GM18870 (cell line): ENCODE measurements at regions not wholly inside any gene's neighbourhood (a gene's known extent, or its start where the extent isn't known, plus 50 kb on each side); places are given as distances from the start of the nearest gene placed in this dataset.
"Not testable (repeated sequence)": the region's sequence is repeated elsewhere in the genome, so short reads cannot be mapped to it uniquely, and the experiment has no call there.

Experiments used
- ATAC-seq: cut with Tn5 transposase; IDR thresholded peaks from one replicate; pipeline ENCODE4 v1.9.1; 2021; ENCODE audit warnings: moderate library complexity; ENCODE audit not compliant: unreplicated experiment

GRCh38 chr10:9848278-9848677 lies 1169.4 kb upstream of the CELF2 start:
- no peak for ATAC-seq

- no peak for ATAC-seq
These were observed 1168.7 kb upstream of the CELF2 start for GRCh38 chr10:9848981-9849380.

DNA sequence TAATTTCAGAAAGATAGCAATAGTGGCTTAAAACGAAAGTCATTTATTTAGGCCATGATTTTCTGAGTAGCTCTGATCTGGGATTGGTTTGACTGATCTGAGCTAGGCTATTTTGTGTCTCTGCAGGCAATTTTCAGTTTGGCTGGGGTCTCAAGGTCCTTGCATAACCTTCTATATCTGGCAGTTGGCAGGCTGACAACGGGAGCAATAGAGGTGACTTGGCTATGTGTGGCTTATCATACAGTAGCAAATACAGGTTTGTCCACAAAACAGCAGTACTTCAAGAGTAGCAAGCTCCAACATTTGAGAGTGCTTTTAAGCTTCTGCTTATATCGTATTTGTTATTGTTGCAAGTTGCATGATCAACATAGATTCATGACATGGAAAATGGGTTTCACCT lies 1167.3 kb upstream of the CELF2 start:
- no peak for ATAC-seq

- ATAC-seq, result no peak
These were observed 1165.9 kb upstream of the CELF2 start for GRCh38 chr10:9851808-9852207.

DNA sequence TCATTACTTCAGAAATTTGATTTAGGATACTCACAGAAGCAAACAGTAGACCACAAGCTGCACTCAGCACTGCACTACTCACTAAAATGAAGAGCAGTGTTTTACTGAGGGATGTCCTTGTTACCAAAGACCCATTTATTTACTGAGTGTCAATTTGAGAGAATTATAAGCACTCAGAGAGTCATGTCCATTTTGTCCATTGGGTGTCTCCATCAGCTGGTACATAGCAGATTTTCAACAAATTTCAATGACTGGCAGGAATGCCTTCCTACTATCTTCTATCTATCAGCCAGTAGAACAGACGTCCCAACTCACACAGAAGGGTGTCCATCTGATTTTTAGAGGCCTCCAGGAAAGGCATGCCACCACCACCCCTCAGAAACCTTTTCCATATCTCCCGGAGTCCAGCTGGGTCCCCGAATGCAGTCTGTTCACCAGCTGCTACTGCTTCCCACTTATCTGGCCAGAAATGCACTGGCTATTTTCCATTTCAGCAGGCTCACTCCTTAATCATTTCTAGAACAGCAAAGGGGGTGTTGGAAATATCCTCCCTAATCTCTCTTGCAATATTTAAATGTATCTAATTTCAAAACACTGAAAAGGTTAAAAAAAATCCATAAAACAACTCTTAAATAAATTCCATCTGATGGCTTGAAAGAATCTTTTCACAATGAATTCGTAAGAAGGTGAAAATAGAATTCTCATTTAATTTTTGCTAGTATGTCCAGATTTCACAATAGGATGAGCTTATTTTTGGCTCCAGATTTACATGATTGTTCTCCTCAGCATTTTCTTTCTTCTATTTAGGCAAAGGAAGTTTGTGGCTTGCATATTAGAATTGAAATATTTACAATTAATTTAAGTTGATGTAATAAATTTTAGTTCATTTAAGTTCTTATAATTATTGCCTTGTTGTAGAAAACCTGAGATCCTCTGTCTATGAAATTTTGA lies 1164.0 kb upstream of the CELF2 start:
- no peak for ATAC-seq

GRCh38 chr10:9855451-9855850 lies 1162.2 kb upstream of the CELF2 start:
- not testable (repeated sequence) for ATAC-seq

- no peak for ATAC-seq
These were observed 1158.9 kb upstream of the CELF2 start for GRCh38 chr10:9858816-9859215.

GRCh38 chr10:9860045-9860444 lies 1157.6 kb upstream of the CELF2 start:
- ATAC-seq, result no peak

- no peak for ATAC-seq
These were observed 1154.0 kb upstream of the CELF2 start for GRCh38 chr10:9863559-9864121.

DNA sequence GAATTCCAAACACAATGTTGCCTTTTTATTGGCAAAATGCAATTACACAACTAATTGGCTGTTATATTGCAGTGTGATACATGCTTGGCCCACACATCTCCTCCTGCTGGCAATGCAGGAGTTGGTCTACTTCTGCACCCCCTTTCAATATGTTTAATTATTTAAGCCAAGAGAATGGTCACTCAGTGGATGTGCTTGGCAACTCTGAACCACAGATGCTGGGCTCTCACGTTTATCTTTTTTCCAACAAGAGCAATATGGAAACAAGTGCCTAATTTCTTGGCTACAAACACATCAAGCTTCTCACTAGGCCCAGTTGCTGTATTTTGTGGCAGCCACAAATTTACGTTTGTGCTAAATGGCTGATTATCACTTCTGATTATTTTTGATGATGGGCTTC lies 1149.2 kb upstream of the CELF2 start:
- no peak for ATAC-seq

DNA sequence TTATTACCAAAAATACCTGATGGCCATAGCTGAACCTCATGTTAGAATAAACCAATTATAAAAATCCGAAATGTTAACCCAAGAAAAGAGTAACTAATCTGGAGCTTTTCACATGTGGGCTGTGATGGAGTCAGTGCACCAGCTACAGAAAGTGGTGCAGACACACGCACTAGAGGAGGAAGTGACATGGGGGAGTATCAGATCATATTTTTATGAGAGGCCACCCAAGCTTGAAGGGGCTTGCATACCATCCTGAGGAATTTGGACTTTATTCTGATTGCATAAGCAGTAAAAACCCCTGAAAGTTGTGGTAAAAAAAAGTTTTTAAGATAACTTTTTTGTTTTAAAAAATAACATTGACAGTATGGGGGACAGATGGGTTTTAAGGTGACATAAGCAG lies 1148.5 kb upstream of the CELF2 start:
- ATAC-seq, result no peak

- no peak for ATAC-seq
These were observed 1148.0 kb upstream of the CELF2 start for GRCh38 chr10:9869606-9870176.

- no peak for ATAC-seq
These were observed 1142.3 kb upstream of the CELF2 start for GRCh38 chr10:9875353-9875752.

GRCh38 chr10:9877978-9878377 lies 1139.7 kb upstream of the CELF2 start:
- no peak for ATAC-seq

DNA sequence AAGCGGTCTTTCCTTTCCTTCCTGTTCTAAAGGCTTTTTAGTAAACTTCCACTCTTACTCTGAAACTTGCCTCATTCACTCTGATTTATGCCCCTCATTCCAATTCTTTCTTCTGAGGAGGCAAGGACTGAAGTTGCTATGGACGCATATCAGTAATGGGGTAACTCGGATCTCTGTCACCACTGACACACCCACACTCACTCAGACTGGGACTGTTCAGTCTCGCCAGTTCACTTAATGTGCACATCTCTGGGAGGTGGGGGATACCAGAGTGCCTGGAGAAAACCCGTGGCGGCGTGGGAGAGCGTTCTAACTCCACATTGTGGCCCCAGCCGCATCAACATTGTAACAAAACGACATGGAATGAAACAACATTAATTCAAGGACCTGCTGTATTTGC lies 1139.3 kb upstream of the CELF2 start:
- ATAC-seq, result no peak

DNA sequence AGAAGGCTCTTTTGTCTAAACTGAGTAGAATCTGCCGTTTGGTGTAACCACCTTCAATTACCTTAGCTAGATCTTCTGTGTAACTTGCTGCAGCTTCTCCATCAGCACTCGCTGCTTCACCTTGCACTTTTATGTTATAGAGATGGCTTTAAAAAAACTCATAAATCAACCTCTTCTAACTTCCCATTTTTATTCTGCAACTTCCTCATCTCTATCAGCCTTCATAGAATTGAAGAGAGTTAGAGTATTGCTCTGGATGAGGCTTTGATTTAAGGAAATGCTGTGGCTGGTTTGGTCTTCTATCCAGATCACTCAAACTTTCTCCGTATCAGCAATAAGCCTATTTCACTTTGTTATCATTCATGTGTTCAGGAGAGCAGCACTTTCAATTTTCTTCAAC lies 1131.9 kb upstream of the CELF2 start:
- ATAC-seq, result no peak

DNA sequence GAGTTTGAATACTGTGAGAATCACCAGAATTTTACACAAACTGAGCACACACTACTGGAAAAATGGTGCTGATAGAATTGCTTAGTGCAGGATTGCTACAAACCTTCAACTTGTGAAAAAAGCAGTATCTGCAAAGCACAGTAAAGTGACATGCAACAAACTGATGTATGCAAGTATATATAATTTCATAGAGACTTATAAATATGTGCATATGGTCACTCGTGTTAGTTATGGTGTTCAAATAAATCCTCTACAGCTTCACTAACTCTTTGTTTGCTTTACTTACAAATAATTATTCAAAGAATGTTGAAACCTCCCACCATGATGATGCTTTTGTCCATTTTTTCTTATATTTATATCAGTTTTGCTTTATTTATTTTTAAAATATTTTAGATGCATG lies 1130.9 kb upstream of the CELF2 start:
- ATAC-seq, result no peak

DNA sequence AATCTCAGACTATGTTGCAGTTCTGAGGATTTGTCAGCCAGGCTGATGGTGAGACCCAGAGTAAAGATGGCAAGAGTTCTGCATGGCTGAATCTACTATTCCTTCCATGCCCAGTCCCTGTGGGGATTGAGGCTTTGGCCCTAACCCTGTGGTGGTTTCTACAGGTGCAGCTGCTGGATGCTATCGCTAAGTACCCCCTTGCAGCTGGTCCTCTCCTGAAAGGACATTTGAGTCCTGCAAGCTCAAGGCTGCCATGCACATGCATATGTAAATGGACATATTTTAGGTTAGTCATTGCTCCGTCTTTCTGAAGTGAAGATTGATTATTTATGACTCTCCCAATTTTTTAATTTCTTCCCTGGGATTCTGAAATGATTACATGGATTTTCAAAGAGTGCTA lies 1122.2 kb upstream of the CELF2 start:
- no peak for ATAC-seq

GRCh38 chr10:9895981-9896380 lies 1121.7 kb upstream of the CELF2 start:
- ATAC-seq, result no peak

- ATAC-seq, result no peak
These were observed 1118.9 kb upstream of the CELF2 start for GRCh38 chr10:9898633-9899395.

DNA sequence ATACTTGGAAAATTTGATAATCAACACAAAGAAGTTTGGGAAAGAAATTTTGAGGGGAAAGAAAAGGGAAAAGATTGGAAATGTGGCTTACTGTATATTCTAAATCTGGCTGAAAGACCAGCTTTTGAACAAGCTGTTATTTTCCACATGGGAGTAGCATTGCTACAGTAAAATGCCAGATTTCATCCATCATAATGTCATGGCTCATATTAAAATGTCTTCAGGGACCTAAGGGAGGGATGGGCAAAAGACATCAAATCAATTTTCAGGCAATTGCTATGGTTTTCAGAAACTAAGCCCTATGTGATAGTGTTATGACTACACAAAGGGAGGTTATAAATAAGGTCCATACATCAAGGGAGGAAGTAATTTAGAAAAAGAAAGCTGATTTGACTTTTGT lies 1116.9 kb upstream of the CELF2 start:
- ATAC-seq, result no peak
